ENCODE measurements at regions not wholly inside any gene's neighbourhood (a gene's known extent, or its start where the extent isn't known, plus 50 kb on each side); places are given as distances from the start of the nearest gene placed in this dataset.

GRCh38 chr2:192288295-192288694 lies 93.6 kb upstream of the TMEFF2 start:
- intact Hi-C loops (cut with DNase I) = no loop called here
- no peak for DNase-seq (ENCODE audit: missing footprints)
- no peak for ATAC-seq

GRCh38 chr2:192286093-192286701 lies 91.5 kb upstream of the TMEFF2 start:
- no peak for ATAC-seq
- no peak for DNase-seq (ENCODE audit: missing footprints)
- intact Hi-C loops (cut with DNase I) = no loop called here

- DNase-seq (ENCODE audit: missing footprints) (no peak), ATAC-seq (no peak)
- intact Hi-C loops (cut with DNase I) = no loop called here
Observed at GRCh38 chr2:192283450-192283849, 88.7 kb upstream of the TMEFF2 start.

GRCh38 chr2:192278701-192279100 lies 84.0 kb upstream of the TMEFF2 start:
- ATAC-seq = no peak
- intact Hi-C loops (cut with DNase I) = no loop called here

GRCh38 chr2:192277494-192278109 lies 82.9 kb upstream of the TMEFF2 start:
- DNase-seq (ENCODE audit: missing footprints) = no peak

More at GRCh38 chr2:192278701-192279100, 84.0 kb upstream of the TMEFF2 start:
- DNase-seq (ENCODE audit: missing footprints) = no peak

GRCh38 chr2:192275632-192276031 lies 80.9 kb upstream of the TMEFF2 start:
- DNase-seq (ENCODE audit: missing footprints) (no peak), ATAC-seq (no peak)
- intact Hi-C loops (cut with DNase I) = no loop called here

More at GRCh38 chr2:192277494-192278109, 82.9 kb upstream of the TMEFF2 start:
- intact Hi-C loops (cut with DNase I) = no loop called here
- no peak for ATAC-seq

GRCh38 chr2:192267484-192267883 lies 72.8 kb upstream of the TMEFF2 start:
- no peak for DNase-seq (ENCODE audit: missing footprints)
- no peak for ATAC-seq
- intact Hi-C loops (cut with DNase I) = no loop called here

GRCh38 chr2:192265751-192266150 lies 71.0 kb upstream of the TMEFF2 start:
- no peak for DNase-seq (ENCODE audit: missing footprints)
- ATAC-seq = no peak
- intact Hi-C loops (cut with DNase I) = no loop called here

GRCh38 chr2:192254444-192254843 lies 59.7 kb upstream of the TMEFF2 start:
- intact Hi-C loops (cut with DNase I) = no loop called here
- no peak for DNase-seq (ENCODE audit: missing footprints)

GRCh38 chr2:192253692-192254091 lies 59.0 kb upstream of the TMEFF2 start:
- intact Hi-C loops (cut with DNase I) = no loop called here
- DNase-seq (ENCODE audit: missing footprints) (no peak), ATAC-seq (no peak)

More at GRCh38 chr2:192254444-192254843, 59.7 kb upstream of the TMEFF2 start:
- ATAC-seq = no peak

- intact Hi-C loops (cut with DNase I) = no loop called here
- DNase-seq (ENCODE audit: missing footprints) (no peak), ATAC-seq (no peak)
Observed at GRCh38 chr2:192250961-192251360, 56.2 kb upstream of the TMEFF2 start.

- ATAC-seq (no peak), DNase-seq (ENCODE audit: missing footprints) (no peak)
- intact Hi-C loops (cut with DNase I) = no loop called here
Observed at GRCh38 chr2:192247456-192247855, 52.7 kb upstream of the TMEFF2 start.

GRCh38 chr2:192246297-192246696 lies 51.6 kb upstream of the TMEFF2 start:
- DNase-seq (ENCODE audit: missing footprints) (no peak), ATAC-seq (peak; percentile 72)
- intact Hi-C loops (cut with DNase I) = no loop called here

GRCh38 chr2:192245329-192245728 lies 50.6 kb upstream of the TMEFF2 start:
- ATAC-seq = peak; percentile 84
- intact Hi-C loops (cut with DNase I) = no loop called here
- no peak for DNase-seq (ENCODE audit: missing footprints)

Measured in Right ventricle myocardium inferior (tissue), 1 donor.